ENCODE measurements at regions not wholly inside any gene's neighbourhood (a gene's known extent, or its start where the extent isn't known, plus 50 kb on each side); places are given as distances from the start of the nearest gene placed in this dataset.

DNA sequence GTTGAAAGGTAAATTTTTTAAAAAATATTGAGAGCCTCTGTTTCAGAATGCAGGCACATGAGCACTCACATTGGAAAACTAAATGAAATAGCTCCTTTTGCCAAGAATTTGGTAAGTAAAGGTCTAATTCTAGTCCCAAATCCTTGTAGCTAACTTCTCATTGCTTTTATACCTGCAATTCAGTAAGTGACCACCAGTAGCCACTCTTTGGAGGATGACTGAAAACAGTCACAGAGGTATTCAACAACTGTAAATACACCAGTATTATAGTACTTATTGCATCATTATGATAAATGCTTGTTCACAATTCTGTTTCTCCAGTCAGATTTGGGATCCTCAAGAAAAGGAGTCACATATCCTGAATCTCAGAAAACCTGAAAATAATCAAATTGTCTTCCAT, 562.4 kb upstream of the CDH11 start:
- no peak for TF ChIP-seq POLR2A (IDR thresholded peaks at IDR 0.05)
- TF ChIP-seq, protein P1, sequence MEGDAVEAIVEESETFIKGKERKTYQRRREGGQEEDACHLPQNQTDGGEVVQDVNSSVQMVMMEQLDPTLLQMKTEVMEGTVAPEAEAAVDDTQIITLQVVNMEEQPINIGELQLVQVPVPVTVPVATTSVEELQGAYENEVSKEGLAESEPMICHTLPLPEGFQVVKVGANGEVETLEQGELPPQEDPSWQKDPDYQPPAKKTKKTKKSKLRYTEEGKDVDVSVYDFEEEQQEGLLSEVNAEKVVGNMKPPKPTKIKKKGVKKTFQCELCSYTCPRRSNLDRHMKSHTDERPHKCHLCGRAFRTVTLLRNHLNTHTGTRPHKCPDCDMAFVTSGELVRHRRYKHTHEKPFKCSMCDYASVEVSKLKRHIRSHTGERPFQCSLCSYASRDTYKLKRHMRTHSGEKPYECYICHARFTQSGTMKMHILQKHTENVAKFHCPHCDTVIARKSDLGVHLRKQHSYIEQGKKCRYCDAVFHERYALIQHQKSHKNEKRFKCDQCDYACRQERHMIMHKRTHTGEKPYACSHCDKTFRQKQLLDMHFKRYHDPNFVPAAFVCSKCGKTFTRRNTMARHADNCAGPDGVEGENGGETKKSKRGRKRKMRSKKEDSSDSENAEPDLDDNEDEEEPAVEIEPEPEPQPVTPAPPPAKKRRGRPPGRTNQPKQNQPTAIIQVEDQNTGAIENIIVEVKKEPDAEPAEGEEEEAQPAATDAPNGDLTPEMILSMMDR (IDR thresholded peaks at IDR 0.05) = no peak

GRCh38 chr16:65681406-65681805, 559.5 kb upstream of the CDH11 start:
- intact Hi-C loops (cut with DNase I; ENCODE audit: low total_unique reads) = no loop called here

More for the DNA sequence above, 562.4 kb upstream of the CDH11 start:
- Histone ChIP-seq H3K36me3 (no peaks in the 10 kb centered on the region), H3K4me1 (no peaks in the 10 kb centered on the region), H3K27ac (no peak overlapping the region), H3K4me3 (no peak overlapping the region), H3K27me3 (no peaks in the 10 kb centered on the region), H3K9me3 (no peaks in the 10 kb centered on the region)
- intact Hi-C loops (cut with DNase I; ENCODE audit: low total_unique reads) = no loop called here
- no peak for DNase-seq

DNA sequence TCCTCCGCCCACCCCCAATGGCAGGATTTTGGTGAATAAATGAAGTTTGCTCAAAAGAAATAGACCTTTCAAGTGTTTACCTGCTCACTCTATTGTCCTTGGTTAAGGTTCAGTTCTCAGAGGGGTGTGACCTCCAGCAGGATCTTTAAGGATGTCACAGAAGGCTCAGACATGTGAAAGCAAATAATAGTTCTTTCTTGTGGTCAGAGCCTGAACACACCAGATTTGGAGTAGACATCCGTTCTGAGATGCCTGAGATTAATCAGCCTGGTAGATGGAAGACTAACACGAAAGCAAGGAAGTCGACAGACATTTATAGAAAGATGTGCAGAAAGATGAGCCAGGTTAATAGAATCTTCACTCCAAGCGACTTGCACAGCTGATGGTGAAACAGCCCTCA, 557.9 kb upstream of the CDH11 start:
- H3K9me3 ChIP-seq = no peaks in the 10 kb centered on the region
- no peak for DNase-seq
- intact Hi-C loops (cut with DNase I; ENCODE audit: low total_unique reads) = no loop called here
- H3K27ac ChIP-seq = no peak overlapping the region
- H3K27me3 ChIP-seq = no peaks in the 10 kb centered on the region
- no peak for TF ChIP-seq POLR2A (IDR thresholded peaks at IDR 0.05)
- TF ChIP-seq, protein P1 (IDR thresholded peaks at IDR 0.05) = no peak
- no peaks in the 10 kb centered on the region for H3K36me3 ChIP-seq
- H3K4me3 ChIP-seq = no peak overlapping the region
- H3K4me1 ChIP-seq = no peaks in the 10 kb centered on the region

More at GRCh38 chr16:65681406-65681805, 559.5 kb upstream of the CDH11 start:
- no peaks in the 10 kb centered on the region for H3K4me1 ChIP-seq
- no peaks in the 10 kb centered on the region for H3K36me3 ChIP-seq
- H3K27ac ChIP-seq = no peak overlapping the region
- no peak for TF ChIP-seq POLR2A (IDR thresholded peaks at IDR 0.05)
- TF ChIP-seq, protein P1 (IDR thresholded peaks at IDR 0.05) = no peak
- H3K27me3 ChIP-seq = no peaks in the 10 kb centered on the region
- DNase-seq = no peak
- H3K9me3 ChIP-seq = no peaks in the 10 kb centered on the region
- H3K4me3 ChIP-seq = no peak overlapping the region

DNA sequence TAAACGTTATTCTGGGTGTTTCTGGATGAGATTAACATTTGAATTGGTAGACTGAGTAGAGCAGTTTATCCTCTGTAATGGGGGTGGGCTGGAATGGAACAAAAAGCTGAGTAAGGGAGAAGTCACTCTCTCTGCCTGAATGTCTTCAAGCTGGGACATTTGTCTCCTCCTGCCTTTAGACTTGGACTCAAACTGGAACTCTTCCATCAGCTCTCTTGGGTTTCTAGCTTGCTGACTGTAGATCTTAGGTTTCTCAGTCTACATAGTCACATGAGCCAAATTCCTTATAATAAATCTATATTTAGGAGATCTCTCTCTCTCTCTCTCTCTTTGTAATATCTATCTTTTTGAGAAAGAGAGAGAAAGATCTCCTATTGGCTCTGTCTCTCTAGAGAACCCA, 553.3 kb upstream of the CDH11 start:
- intact Hi-C loops (cut with DNase I; ENCODE audit: low total_unique reads) = no loop called here
- TF ChIP-seq POLR2A (IDR thresholded peaks at IDR 0.05) = no peak
- TF ChIP-seq, protein P1 (IDR thresholded peaks at IDR 0.05) = no peak
- no peaks in the 10 kb centered on the region for H3K4me1 ChIP-seq

DNA sequence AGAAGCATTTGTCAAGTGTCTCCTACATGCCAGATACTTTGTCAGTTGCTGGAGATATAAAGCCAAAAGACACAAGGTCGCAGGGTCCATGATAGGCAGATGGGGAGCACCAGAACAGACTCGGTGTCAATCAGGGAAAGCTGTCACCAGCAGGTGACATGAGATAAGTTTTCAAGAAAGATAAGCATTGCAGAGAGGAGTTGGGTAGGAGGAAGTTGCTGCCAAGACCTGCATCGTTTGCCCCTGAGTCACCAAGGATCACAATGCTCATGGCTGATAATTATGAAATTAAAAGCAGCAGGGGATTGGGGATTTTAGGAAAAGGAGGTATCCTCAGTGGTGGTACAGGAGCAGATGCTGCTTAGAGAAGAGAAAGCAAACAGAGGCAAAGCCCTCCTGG, 551.1 kb upstream of the CDH11 start:
- Histone ChIP-seq H3K4me3 (no peak overlapping the region), H3K4me1 (no peaks in the 10 kb centered on the region), H3K27me3 (no peaks in the 10 kb centered on the region), H3K27ac (no peak overlapping the region), H3K36me3 (no peaks in the 10 kb centered on the region), H3K9me3 (no peaks in the 10 kb centered on the region)
- intact Hi-C loops (cut with DNase I; ENCODE audit: low total_unique reads) = no loop called here
- no peak for TF ChIP-seq POLR2A (IDR thresholded peaks at IDR 0.05)
- TF ChIP-seq, protein P1 (IDR thresholded peaks at IDR 0.05) = no peak
- DNase-seq = no peak

More for the DNA sequence above, 553.3 kb upstream of the CDH11 start:
- DNase-seq = no peak
- H3K9me3 ChIP-seq = no peaks in the 10 kb centered on the region
- H3K4me3 ChIP-seq = no peak overlapping the region
- no peak overlapping the region for H3K27ac ChIP-seq
- no peaks in the 10 kb centered on the region for H3K36me3 ChIP-seq
- H3K27me3 ChIP-seq = no peaks in the 10 kb centered on the region

Data from uterus (tissue), 3 donors.